ENCODE measurements at regions not wholly inside any gene's neighbourhood (a gene's known extent, or its start where the extent isn't known, plus 50 kb on each side); places are given as distances from the start of the nearest gene placed in this dataset.

DNA sequence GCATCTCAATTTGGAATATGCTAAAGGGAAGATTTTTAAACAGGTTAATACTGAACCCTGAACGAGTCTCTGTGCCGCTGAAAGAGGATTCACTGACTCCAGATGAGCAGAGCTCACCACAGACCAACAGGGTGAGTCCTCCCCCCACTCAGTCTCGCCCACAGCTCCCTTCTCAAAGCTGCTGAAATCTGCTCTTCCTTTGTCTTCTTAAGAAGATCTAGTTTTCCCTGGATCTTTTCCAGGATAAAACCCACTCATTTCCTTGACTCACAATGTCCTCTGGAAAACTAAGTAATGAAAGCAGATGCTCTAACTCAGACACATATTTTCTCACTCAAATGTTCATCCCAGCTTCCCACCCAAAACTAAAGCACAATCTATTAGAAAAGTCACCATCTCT lies 447.0 kb upstream of the PKN2 start:
- no peak for TF ChIP-seq ARNTL (CRISPR knock-in tag; IDR thresholded peaks at IDR 0.05; ENCODE audit: borderline replicate concordance, low read depth)
- TF ChIP-seq, protein P1, sequence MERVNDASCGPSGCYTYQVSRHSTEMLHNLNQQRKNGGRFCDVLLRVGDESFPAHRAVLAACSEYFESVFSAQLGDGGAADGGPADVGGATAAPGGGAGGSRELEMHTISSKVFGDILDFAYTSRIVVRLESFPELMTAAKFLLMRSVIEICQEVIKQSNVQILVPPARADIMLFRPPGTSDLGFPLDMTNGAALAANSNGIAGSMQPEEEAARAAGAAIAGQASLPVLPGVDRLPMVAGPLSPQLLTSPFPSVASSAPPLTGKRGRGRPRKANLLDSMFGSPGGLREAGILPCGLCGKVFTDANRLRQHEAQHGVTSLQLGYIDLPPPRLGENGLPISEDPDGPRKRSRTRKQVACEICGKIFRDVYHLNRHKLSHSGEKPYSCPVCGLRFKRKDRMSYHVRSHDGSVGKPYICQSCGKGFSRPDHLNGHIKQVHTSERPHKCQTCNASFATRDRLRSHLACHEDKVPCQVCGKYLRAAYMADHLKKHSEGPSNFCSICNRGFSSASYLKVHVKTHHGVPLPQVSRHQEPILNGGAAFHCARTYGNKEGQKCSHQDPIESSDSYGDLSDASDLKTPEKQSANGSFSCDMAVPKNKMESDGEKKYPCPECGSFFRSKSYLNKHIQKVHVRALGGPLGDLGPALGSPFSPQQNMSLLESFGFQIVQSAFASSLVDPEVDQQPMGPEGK (CRISPR knock-in tag; IDR thresholded peaks at IDR 0.05; ENCODE audit: borderline replicate concordance): no peak
- no peak for TF ChIP-seq PPARA (CRISPR knock-in tag; IDR thresholded peaks at IDR 0.05; ENCODE audit: borderline replicate concordance)
- no peak for TF ChIP-seq RARB (CRISPR knock-in tag; IDR thresholded peaks at IDR 0.05)
- no peak for TF ChIP-seq ISL1 (CRISPR knock-in tag; IDR thresholded peaks at IDR 0.05)
- TF ChIP-seq CSDC2 (CRISPR knock-in tag; IDR thresholded peaks at IDR 0.05): no peak
- TF ChIP-seq CREB5 (CRISPR knock-in tag; IDR thresholded peaks at IDR 0.05; ENCODE audit: low read depth): no peak
- no peak for TF ChIP-seq ZNF70 (CRISPR knock-in tag; IDR thresholded peaks at IDR 0.05)
- TF ChIP-seq CSRNP3 (CRISPR knock-in tag; IDR thresholded peaks at IDR 0.05): no peak
